K562 (cell line): ENCODE measurements at regions not wholly inside any gene's neighbourhood (a gene's known extent, or its start where the extent isn't known, plus 50 kb on each side); places are given as distances from the start of the nearest gene placed in this dataset.

Experiments used
- ATAC-seq: fragments of 200-7000 bp; cut with Tn5 transposase; 3 replicates; pipeline ENCODE4 v1.9.1; 2020; ENCODE audit warnings: moderate library complexity
- BruUV-seq: library from RNA; stranded (reverse); fragments of 400-500 nt; replicated peaks from 2 replicates; lab custom pipeline; 2021; lab: Mats Ljungman, UMichigan
- CTCF ChIA-PET: fragments of 300-600 bp; formaldehyde crosslinking; extraction: SDS; loops from one replicate; lab custom pipeline; 2021; ENCODE audit warnings: low intra/inter-chr PET ratio; lab: Yijun Ruan, JAX
- POLR2A ChIA-PET: fragments of 300-600, 350-650 bp; sonication (Branson Sonifier 250); formaldehyde crosslinking; extraction: SDS; loops from one replicate; lab custom pipeline; 2021; ENCODE audit warnings: antibody characterized with exemption, inconsistent platforms; lab: Yijun Ruan, JAX
- DNase-seq, 4 experiments: peaks; one replicate each; pipeline versions ENCODE4 v3.0.0 to v3.0.0-alpha.2; 2011 to 2018; ENCODE audit warnings: low spot score in 3 of 4, mixed read lengths in 3 of 4; ENCODE audit errors: extremely low read depth in 1 of 4
- FAIRE-seq: peaks from 2 replicates; lab custom pipeline; 2011; peaks lifted over from hg19 to GRCh38; lab: Jason Lieb, UNC
- H2AFZ ChIP-seq: 2 replicates; pipeline ENCODE4 v1.6.0; 2011; ENCODE audit warnings: low read depth, low read length, control low read depth, inconsistent platforms
- H3K27ac ChIP-seq: fragments of 200-600 bp; 3 replicates; pipeline ENCODE4 v1.8.0; 2011; ENCODE audit warnings: low read depth, mild to moderate bottlenecking, control low read depth, inconsistent platforms, low read length, moderate library complexity, mixed read lengths; ENCODE audit errors: extremely low read depth
- H3K27me3 ChIP-seq, 2 experiments: fragments of 300-600 bp in 1 of 2; 2 replicates in 1 of 2; 3 replicates in 1 of 2; pipeline versions ENCODE4 v1.6.0 to v1.8.0; 2011; ENCODE audit warnings: inconsistent platforms in 2 of 2, low read length in 2 of 2, mild to moderate bottlenecking in 1 of 2, mixed read lengths in 1 of 2, moderate library complexity in 1 of 2; ENCODE audit not compliant: control insufficient read depth in 2 of 2, insufficient read depth in 2 of 2
- H3K36me3 ChIP-seq: fragments of 300-600 bp; 3 replicates; pipeline ENCODE4 v1.8.0; 2011; ENCODE audit warnings: mild to moderate bottlenecking, low read length, inconsistent platforms; ENCODE audit not compliant: control insufficient read depth, insufficient read depth
- H3K4me1 ChIP-seq, 2 experiments: fragments of 200-600 bp in 1 of 2; replicated peaks in 1 of 2; 2 replicates in 1 of 2; 3 replicates in 1 of 2; pipeline versions ENCODE4 v1.5.1 to v1.8.0; 2011; ENCODE audit warnings: inconsistent platforms in 2 of 2, low read length in 2 of 2, mild to moderate bottlenecking in 1 of 2, mixed read lengths in 1 of 2, moderate library complexity in 1 of 2; ENCODE audit not compliant: control insufficient read depth in 2 of 2, insufficient read depth in 2 of 2
- H3K4me2 ChIP-seq: 2 replicates; pipeline ENCODE4 v1.6.1; 2011; ENCODE audit warnings: low read length, control low read depth, inconsistent platforms, mixed read lengths; ENCODE audit not compliant: insufficient read depth
- H3K4me3 ChIP-seq: fragments of 200-600 bp; sonication (generic), shearing (Covaris generic); 2 replicates; pipeline ENCODE4 v1.5.1; 2016; ENCODE audit warnings: control low read depth, inconsistent platforms
- H3K79me2 ChIP-seq: fragments of 200-600 bp; 3 replicates; pipeline ENCODE4 v1.8.0; 2011; ENCODE audit warnings: low read length, inconsistent platforms; ENCODE audit not compliant: control insufficient read depth, insufficient read depth
- H3K9ac ChIP-seq, 2 experiments: 2 replicates each; pipeline versions ENCODE4 v1.6.0 to v1.6.1; 2011; ENCODE audit warnings: low read depth in 2 of 2, low read length in 2 of 2, control low read depth in 1 of 2, inconsistent platforms in 1 of 2, mild to moderate bottlenecking in 1 of 2, mixed read lengths in 1 of 2; ENCODE audit not compliant: insufficient read depth in 1 of 2
- H3K9me1 ChIP-seq: one replicate; pipeline ENCODE4 v1.6.0; 2011; ENCODE audit warnings: inconsistent platforms, mild to moderate bottlenecking, low read length, moderate library complexity; ENCODE audit not compliant: control insufficient read depth, insufficient read depth
- H3K9me3 ChIP-seq: replicated peaks from 2 replicates; pipeline ENCODE4 v1.5.1; 2011; ENCODE audit warnings: low read depth, low read length, inconsistent platforms; ENCODE audit not compliant: control insufficient read depth, insufficient read depth
- H4K20me1 ChIP-seq: replicated peaks from 2 replicates; pipeline ENCODE4 v1.6.1; 2011; ENCODE audit warnings: low read length, inconsistent platforms, mixed read lengths; ENCODE audit not compliant: control insufficient read depth, insufficient read depth
- DPF2 ChIP-seq: fragments of 450-650 bp; IDR thresholded peaks from 2 replicates; pipeline ENCODE4 v1.6.1; 2016
- GATAD2A ChIP-seq: fragments of 450-650 bp; IDR thresholded peaks from 2 replicates; pipeline ENCODE4 v1.6.1; 2017
- LARP7 ChIP-seq: fragments of 450-650 bp; IDR thresholded peaks from 2 replicates; pipeline ENCODE4 v1.6.1; 2016
- LEF1 ChIP-seq: fragments of 450-650 bp; IDR thresholded peaks from 2 replicates; pipeline ENCODE4 v1.6.1; 2016; ENCODE audit warnings: mild to moderate bottlenecking
- MCM3 ChIP-seq: fragments of 450-650 bp; IDR thresholded peaks from 2 replicates; pipeline ENCODE4 v1.6.1; 2016
- NFE2 ChIP-seq: IDR thresholded peaks from 2 replicates; pipeline ENCODE4 v1.6.1; 2014; ENCODE audit warnings: antibody characterized with exemption, low read depth
- POLR2B ChIP-seq: fragments of 450-650 bp; IDR thresholded peaks from 2 replicates; pipeline ENCODE4 v1.6.1; 2018; ENCODE audit warnings: low read depth; ENCODE audit not compliant: partially characterized antibody
- SOX6 ChIP-seq: fragments of 450-650 bp; IDR thresholded peaks from 2 replicates; pipeline ENCODE4 v1.6.1; 2014; ENCODE audit warnings: mild to moderate bottlenecking
- SRSF3 ChIP-seq: fragments of 200-400 bp; formaldehyde crosslinking; IDR thresholded peaks from 2 replicates; pipeline ENCODE4 v1.6.1; 2016; ENCODE audit warnings: mild to moderate bottlenecking, low read length, moderate library complexity; ENCODE audit not compliant: insufficient read depth
- ZNF316 ChIP-seq: fragments of 450-650 bp; IDR thresholded peaks from 2 replicates; pipeline ENCODE4 v1.6.1; 2016
- ZNF561 ChIP-seq: fragments of 450-650 bp; formaldehyde crosslinking; conservative IDR thresholded peaks from 2 replicates; pipeline ENCODE4 v1.4.0; 2020; ENCODE audit warnings: mild to moderate bottlenecking, moderate library complexity
- WGBS: fragments of 100-300 bp; shearing (Covaris generic); methylation state at CpG from one replicate; pipeline ENCODE4 v1.1.6; 2016; ENCODE audit warnings: low coverage, mixed read lengths; ENCODE audit not compliant: insufficient coverage; ENCODE audit errors: missing lambda C conversion rate; 5-methylcytosine and 5-hydroxymethylcytosine counted together
- in situ Hi-C: fragments of 300-500 bp; cut with MboI; formaldehyde crosslinking; loops from 4 replicates; pipeline ENCODE4 v1.15.0; 2018; ENCODE audit warnings: inconsistent platforms, mixed read lengths
- intact Hi-C: fragments of 100-400 bp; cut with micrococcal nuclease; formaldehyde crosslinking; loops from 2 replicates; pipeline ENCODE4 v1.14.2; 2022

DNA sequence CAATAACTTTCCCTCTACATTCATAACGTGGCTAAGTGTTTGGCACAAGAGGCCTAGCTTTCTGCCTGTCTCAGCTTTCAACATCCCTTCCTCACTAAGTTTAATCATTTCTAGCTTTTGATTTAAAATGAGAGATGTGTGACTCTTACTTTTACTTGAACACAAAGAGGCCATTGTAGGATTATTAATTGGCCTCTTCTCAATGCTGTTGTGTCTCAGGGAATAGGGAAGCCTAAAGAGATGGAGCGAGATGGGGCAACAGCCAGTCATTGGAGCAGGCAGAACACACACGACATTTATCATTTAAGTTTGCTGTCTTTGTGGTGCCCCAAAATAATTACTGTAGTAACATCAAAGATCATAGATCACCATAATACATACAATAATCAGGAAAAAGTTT, 167.1 kb upstream of the TRIM24 start:
- no peaks in the 10 kb centered on the region for H3K9me1 ChIP-seq
- no peak overlapping the region for H3K9ac ChIP-seq
- H3K9me3 ChIP-seq, result peaks cover 7% of the 10 kb centered on the region
- ChIA-PET CTCF (no interaction called here), POLR2A (interaction anchor here (0.6 to 1.1 kb wide), 2 partner anchors 9 to 622 kb away, joined by 3 read pairs; no protein-coding TSS in a partner anchor)
- H3K79me2 ChIP-seq, result no peaks in the 10 kb centered on the region
- H3K4me2 ChIP-seq, result no peak overlapping the region
- TF ChIP-seq LARP7 (no peak), GATAD2A (no peak), NFE2 (no peak), DPF2 (no peak), SRSF3 (no peak), POLR2B (no peak), ZNF561 (CRISPR knock-in tag) (no peak), LEF1 (no peak), ZNF316 (no peak), SOX6 (no peak), MCM3 (no peak)
- DNase-seq (no peak), ATAC-seq (no peak), FAIRE-seq (no peak)
- H3K27ac ChIP-seq, result no peak overlapping the region
- H3K4me1 ChIP-seq, result no peaks in the 10 kb centered on the region
- H3K4me3 ChIP-seq, result no peak overlapping the region
- no peaks in the 10 kb centered on the region for H3K36me3 ChIP-seq
- no peaks in the 10 kb centered on the region for H3K27me3 ChIP-seq
- no peaks in the 10 kb centered on the region for H4K20me1 ChIP-seq
- WGBS, result 15% methylated on average over 3 of the region's 3 CpGs
- intact Hi-C loops, result no loop called here
- in situ Hi-C loops, result no loop called here
- BruUV-seq, result no TSS peak
- no peak overlapping the region for H2AFZ ChIP-seq
